D341Med (cell line): ENCODE measurements at regions not wholly inside any gene's neighbourhood (a gene's known extent, or its start where the extent isn't known, plus 50 kb on each side); places are given as distances from the start of the nearest gene placed in this dataset.
"Not testable (repeated sequence)": the region's sequence is repeated elsewhere in the genome, so short reads cannot be mapped to it uniquely, and the experiment has no call there.

ENCODE experiments used
- DNase-seq: peaks from one replicate; pipeline ENCODE4 v3.0.0; 2012; ENCODE audit warnings: low spot score

DNA sequence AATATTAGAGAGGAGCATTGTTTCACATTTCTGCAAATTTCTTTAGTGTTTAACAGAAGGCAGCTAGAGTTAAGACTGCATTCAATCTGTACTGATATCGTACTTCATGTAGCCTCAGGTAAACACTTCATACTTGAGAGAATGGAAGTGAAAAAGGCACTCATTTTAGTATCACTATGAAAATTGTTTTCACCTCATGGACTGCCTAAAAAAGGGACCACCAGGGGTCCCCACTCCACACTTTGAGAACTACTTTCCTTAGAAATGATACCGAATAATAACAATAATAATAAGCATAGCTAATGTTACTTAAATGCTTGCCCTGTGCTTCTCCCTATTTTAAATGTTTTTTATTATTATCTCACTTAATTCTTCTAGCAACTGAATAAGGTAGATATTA is 95.1 kb downstream of the BLID start:
- no peak for DNase-seq

DNA sequence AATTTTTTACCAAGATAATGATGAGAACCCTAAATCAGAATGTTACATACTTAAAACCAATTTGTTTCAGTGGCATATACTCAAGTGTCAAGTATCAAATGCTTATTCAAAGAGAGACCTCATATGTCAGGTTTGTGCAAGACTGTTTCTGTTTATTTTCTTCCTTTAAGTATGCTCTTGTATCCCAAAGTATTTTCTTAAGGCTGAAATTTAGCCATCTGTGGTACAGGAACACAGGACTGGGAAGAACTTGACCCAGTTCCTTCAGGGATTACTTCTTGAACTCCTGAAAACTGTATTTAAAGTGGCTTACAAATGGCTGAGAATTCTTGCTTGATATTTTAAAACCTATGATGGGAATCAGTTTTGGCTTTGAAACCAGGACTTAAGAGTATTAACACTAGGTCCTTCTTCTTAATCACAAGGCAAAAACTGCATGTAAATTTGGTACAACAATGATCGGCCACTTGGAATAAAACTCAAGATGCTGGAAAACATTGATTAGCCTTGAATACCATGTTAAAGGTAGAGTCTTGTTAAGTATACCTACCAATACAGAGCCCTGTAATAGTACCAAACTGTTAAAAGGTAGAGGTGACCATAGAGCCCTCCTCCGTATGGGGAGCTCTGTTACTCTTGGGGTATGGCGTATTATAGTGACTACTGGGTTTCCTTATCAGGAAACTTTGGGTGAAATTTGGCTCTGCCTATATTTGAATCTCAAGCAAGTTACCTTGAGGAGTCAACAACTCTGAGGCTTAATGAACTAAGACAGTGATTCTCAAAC is 95.9 kb downstream of the BLID start:
- DNase-seq, result no peak

DNA sequence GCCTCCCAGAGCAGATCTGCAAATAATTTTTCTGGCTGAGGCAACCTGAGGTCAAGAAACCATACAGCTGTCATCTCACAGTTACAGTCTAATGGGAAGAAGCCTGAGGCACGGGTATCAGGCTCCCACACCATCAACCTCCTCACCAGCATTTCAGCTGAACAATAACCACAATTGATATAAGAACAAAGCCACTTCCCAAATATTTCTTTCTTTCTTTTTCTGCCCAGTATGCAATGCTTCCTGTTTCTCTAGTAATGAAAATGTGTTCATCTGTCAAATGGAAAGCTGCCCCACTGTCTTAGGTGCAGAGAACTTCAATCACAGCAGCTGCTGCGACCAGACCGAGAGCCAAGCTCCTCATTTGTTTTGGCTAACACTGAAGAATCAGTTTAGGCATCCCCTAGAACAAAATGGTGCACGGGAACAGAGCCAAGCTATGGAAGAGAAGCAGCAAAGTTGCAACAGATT is 108.4 kb downstream of the BLID start:
- no peak for DNase-seq

DNA sequence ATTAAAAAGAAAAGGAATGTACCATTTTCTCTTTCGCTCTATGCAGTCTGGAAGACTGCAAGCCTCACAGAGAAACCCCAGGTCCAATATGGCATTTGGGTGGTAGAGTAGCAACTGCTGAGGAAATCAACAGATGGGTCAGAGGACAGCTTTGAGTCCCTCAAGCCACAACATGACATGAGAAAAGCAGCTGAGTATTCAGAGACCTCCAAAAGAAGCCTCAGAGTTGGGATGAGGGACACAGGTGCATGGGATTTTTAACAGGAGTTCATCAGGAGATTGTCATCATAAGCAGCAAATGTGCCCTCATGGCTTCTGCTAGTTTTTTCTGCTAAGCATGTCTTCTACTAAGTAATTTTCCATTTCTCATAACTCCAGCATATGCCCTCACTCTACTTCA is 111.6 kb downstream of the BLID start:
- DNase-seq, result no peak

DNA sequence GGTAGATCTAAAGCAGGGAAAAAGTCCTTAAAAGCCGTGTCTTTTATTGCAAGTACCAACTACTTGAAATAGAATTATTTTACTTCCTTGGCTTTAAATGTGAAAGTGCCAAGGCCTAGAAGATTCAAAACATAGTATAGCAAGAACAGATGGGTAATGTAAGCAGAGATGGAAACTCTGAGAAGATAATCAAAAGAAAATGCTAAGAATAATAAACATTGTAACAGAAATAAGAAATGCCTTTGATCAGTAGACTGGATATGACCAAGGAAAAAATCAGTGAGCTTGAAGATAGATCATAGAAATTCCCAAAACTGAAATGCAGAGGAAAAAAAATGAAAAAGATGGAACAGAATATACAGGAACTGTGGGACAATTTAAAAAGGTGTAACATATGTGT is 113.1 kb downstream of the BLID start:
- no peak for DNase-seq

DNA sequence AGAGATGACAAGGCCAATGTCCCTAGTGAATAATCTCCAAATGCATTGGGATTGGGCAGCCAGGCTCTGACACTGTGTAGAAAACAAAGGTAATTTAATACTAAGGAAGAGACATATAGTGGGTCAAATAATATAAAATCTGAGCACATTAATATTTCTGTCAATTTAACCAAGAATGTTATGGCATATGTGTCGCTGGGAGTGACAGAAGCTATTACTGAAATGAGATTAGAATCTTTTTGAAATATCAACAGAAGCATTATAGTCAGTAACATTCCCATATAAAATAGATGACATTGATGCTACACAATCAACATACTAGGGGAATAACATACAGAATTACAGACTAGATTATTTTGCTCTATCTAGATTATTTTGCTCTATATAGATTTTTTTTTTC is 114.0 kb downstream of the BLID start:
- no peak for DNase-seq

DNA sequence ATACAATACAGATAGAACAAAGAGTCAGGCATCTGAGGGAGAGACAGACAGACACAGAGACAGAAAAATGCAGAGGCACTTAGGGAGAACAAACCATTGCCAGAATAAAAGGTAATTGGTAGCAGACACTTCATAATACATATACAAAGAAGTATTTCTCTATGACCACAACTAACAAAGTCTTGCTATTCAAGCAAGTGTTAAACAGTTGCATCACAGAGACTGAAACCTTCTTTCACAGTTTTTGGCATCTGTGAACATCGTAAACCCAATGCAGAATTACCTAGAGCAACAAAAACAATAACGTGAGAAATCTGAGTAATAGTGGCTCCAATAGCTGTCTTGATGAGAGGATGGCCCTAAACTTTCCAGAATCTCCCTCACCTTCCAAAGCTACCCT is 116.4 kb downstream of the BLID start:
- no peak for DNase-seq

DNA sequence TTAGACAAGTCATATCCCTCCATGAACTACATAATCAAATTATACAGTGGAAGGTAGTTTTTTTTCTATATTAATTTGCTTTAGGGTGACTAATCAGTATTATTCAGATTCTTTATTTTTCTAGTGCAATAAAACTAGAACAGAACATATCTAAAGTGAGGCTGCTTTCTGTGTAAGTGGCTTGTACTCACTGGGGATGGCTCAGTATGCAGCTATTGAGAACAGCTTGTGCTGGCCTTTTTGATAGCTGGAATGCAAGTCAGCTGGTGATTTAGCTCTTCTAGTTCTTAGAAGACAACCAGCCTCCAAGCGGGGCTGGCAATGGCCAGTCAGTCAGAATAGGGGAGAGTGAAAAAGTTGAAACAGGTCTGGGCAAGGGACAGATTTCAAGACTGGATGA is 119.4 kb downstream of the BLID start:
- no peak for DNase-seq

DNA sequence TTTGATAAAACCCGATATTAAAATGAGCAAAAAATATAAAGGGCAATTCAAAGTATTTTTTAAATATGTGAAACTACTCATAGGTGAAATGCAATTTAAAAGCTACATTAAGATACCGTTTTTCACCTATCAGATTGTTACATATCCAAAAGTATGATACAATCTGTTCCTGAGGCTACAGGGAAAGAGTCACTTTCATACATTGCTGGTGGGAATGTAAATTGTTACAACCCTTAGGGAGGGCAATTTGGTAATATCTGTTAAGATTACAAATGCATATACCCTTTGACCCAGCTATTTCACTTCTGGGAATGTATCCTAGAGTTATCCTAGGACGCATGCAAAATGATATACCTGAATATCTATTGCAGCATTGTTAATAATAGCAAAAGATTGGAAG is 132.1 kb downstream of the BLID start:
- no peak for DNase-seq

DNA sequence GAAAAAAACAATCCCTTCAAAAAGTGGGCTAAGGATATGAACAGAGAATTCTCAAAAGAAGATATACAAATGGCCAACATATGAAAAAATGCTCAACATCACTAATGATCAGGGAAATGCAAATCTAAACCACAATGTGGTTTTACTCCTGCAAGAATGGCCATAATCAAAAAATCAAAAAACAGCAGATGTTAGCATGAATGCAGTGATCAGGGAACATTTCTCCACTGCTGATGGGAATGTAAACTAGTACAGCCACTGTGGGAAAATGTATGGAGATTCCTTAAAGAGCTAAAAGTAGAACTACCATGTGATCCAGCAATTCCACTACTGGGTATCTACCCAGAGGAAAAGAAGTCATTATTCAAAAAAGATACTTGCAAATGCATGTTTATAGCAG is 138.1 kb downstream of the BLID start:
- not testable (repeated sequence) for DNase-seq

DNA sequence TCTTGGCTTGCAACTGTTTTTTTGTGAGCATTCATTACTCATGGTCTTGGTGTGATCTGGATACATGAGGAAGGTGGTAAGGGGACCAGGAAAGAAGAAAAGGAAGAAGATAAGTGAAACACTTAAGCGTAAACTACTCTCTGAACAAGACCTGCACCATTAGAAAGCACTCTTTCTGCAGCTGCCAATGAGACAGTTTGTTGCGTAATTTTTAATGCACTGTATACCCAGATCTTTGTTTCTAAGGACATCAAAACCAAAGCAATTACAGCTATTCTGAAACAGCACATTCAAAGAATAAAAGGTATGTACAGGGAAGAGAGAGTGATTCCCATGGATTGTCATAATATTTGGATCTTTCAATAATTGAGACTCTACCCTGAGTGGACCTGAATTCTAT is 147.4 kb downstream of the BLID start:
- DNase-seq, result no peak

DNA sequence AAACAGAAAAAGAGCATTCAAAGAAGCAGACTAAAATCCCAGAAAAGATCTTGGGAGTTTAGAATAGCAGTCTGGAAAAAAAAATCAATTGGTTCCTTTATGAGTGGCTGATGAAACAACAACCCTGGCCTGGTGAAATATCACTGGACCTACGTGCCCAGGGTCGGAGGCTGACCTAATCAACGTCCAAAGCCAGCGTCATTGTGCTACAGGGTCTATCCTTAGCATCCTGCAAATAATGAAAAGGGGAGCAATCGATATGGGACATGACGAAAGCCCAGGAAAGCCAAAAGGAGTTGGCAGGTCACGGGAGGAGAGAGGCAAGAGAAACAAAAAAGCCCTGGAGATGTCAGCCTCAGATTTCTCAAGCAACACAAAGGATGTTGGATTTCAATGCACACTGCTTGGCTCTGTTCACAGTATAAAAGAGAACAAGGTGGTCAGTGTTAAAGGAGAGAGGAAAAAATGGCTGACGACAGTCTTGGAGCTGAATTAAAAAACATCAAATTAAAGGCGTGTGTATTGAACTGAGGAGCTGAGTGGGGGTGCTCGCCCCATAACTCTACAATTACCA is 148.8 kb downstream of the BLID start:
- no peak for DNase-seq

DNA sequence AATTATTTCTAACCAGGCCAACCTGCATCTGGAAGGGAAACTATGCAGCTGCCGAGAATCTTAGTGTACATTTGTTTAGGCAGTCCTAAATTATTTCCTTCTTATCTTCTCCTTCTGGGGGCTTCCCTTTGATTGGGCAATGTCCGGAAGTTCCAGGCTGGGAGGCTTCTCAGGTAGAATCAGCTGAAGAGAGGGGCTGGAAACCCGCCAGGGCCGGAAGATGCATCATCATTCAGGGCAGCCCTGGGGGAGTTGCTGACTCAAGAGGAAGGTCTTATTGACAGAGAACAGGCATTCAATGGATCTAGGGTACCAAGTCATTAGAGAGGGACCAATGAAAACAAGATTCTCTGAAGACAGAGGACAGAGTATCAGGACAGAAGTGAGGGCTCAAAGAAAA is 150.7 kb downstream of the BLID start:
- DNase-seq, result no peak

DNA sequence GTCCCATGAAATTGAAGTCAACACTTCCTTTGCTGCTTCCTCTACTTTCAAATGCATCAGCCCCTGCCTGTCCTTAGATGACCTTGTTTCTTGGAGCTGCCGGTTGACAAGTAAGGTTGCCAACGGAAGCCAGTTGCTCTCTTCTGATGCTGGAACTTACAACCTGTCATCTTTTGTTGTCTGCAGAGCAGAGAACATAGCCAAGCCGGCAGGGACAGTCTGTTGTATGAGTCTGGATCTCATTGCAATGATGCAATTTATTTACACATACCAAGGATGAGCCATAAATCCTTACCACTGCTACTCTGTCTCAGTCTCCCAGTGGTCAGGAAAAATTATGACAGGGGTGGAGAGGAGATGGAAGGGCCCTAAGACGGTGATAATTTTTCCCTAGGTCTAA is 151.4 kb downstream of the BLID start:
- DNase-seq, result no peak

DNA sequence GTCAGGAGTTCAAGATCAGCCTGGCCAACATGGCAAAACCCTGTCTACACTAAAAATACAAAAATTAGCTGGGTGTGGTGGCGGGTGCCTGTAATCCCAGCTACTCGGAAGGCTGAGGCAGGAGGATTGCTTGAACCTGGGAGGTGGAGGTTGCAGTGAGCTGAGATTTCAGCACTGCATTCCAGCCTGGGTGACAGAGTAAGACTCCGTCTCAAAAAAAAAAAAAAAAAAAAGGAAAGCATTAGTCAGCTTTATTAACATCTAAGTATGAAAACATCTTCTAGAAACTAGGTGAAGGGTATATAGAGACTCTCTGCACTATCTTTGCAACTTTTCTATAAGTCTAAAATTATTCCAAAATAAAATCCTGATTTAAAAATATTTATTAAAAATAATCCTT is 152.2 kb downstream of the BLID start:
- DNase-seq, result not testable (repeated sequence)

DNA sequence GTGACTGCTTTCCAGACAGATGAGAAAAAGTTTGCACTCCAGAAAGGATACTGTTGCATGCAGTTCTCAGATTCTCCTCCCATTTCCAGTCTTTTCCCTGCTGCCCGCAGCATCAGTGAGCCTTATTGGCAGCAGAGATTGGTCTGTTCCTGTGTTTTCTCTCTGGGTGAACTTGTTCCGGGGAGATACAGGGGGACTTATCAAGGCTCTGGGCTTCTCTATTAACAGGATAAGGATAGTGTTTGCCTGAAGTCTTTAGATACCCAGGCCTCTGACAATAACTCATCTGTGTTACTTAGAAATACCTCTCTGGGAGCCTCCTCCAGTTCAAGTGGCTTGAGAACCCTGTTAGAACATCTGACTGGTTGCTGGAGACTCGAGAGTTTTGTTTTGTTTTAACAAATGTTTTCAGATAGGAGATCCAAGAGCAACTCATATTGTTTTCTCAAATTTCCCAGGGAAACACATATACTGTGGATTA is 154.7 kb downstream of the BLID start:
- no peak for DNase-seq

DNA sequence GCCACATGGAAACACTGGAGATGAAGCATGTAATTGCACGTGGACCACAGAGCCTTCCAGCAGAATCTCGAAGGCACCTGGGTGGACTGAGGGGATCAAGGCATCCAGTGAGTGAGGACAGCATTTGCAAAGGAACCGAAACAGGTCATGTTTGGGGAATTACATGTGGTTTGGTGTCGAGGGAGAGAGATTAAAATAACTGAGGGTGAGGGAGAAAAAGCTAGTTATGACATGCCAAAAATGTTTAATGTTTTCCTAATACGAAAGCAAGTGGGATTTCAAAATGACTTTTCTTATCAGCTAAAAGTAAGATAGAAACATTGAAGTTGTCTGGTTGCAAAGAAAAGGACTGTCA is 157.1 kb downstream of the BLID start:
- DNase-seq, result no peak

DNA sequence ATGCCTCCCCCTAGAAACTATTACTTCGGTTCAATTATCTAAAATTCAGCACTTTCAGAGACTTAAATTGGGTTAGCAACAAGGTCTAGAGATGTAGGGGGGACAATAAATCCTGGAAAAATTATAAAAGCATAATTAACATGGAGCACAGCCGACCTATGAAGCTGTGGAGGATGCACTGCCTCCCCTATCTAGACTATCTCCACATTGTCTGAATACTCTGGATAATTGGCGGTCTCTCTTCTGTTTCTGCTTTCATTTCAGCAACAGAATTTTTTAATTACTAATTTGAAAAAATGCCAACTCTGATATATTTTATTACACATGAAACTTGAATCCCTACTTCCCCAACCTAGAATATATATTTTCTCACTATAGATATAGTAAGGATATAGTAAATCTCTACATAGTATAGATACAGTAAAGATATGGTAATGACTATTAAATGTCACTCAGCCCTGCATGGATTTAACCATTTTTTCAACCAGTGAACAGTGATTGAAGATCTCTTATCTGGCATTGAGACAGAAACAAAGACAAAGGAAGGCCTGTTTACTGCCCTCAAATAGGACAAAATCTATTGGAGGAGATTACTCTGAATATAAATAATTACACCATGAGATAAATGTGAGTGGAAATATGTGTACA is 157.6 kb downstream of the BLID start:
- DNase-seq, result no peak

DNA sequence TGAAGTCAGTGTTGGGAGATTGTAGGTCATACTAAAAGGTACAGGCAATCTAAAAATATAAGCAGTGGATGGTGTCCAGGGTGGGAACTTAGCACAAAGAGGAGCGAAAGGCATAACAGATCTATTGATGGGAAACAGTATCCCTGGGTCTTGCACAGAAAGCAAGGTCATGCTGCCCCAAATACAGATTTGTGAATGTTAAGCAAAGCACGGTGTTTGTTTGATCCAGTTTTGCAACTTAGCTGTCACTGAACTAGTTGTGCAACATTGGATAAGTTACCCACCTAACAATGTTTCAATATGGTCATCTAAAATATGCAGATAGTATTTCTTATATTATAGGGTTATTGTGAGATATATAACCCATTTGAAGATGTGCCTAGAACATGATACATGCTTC is 162.9 kb downstream of the BLID start:
- DNase-seq, result no peak

DNA sequence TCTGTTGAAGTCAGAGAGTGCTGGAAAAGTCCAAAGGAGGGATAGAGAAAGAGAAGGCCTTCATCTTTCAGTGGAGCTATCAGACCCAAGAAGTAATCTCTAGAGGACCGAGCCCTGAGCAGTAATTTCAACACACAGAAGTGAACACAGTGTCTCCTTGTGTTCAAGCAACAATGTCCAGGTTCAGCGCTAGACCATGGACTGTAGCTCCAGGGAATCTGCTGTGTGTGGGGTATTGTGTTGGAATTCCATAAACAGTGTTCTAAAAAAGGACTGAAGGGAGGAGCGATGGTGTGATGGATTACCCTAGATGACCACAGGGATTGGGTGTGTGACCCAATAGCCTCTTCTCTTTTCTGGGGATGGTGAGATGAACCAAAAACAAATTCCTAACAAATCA is 165.9 kb downstream of the BLID start:
- DNase-seq, result no peak

DNA sequence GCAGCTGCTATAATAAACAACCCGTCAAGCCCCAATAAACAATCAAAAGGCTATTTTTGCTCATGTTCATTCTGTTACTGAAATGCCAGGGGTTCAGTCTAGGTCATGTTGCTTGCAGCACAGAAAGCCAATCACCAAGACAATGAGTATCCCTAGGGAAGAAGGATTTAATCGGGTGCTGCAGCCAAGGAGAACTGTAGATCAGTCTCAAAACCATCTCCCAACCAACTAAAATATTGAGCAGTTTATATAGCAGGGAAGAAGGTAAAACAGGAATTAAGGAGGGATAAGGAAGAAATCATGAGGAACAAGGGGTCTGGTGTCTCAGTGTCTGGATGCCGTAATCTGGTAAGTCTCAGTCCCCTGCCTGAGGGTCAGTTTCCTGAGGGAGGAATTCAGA is 169.5 kb downstream of the BLID start:
- no peak for DNase-seq

DNA sequence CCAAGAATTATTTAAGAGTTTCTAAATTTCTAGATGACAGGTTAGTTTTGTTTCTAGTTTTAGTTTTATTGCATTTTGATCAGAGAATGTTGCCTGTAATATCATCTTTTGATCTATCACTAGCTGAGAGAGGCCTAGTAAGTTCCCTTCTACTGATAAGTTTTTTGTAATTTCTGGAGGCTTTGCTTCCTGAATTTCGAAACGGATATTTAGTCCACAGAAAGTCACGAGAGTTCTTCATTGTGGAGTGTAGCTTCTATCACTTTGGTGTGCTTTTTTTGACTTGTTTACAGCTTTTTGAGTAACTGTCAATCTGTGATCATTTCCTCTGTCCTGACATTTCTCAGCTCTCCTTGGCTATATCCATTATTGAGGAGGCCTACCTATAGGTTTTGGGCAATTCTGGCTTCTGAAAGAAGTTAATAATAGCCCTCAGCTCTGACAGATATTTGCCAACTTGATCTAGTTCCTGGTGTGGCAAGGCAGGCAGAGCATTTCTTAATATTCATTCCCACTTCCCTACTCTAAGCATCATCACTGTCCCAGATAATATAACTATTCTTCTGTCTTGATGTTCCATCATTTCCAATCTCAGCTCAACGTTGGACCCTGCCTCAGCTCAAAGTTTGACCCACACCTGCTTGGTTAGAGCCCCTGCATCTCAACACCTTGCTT is 171.3 kb downstream of the BLID start:
- no peak for DNase-seq

DNA sequence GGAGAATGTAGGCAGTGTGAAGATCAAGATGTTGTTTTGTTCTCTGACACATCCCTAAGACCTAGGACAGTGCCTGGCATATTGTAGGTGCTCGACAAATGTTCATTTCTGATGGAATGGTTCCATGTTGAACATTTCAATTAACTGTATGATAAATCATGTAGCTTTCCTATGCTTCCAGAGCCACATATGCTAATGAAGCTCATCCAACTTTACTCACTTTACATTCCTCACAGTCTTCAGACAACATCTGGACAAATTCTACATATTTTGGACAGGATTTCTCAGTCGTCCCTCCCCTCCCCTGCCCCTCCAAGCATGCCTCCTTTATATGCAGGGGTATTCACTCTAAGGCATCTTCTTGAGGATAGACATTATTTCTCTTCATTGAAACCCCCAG is 177.9 kb downstream of the BLID start:
- no peak for DNase-seq
